Stimulated activated CD8-positive, alpha-beta memory T cell treated with anti-CD3 and anti-CD28 coated beads, Interleukin-12 subunit alpha, Interleukin-12 subunit beta, amount 100 ng/mL, for 1 hour (primary cell): ENCODE measurements at regions not wholly inside any gene's neighbourhood (a gene's known extent, or its start where the extent isn't known, plus 50 kb on each side); places are given as distances from the start of the nearest gene placed in this dataset.
"Not testable (repeated sequence)": the region's sequence is repeated elsewhere in the genome, so short reads cannot be mapped to it uniquely, and the experiment has no call there.

Experiments
- DNase-seq: peaks from one replicate; pipeline ENCODE4 v3.0.0-alpha.2; 2020; ENCODE audit warnings: low read depth

- no peak for DNase-seq
These were observed 97.9 kb upstream of the ZNF648 start for GRCh38 chr1:182159443-182159842.

- no peak for DNase-seq
These were observed 95.7 kb upstream of the ZNF648 start for GRCh38 chr1:182157187-182157586.

GRCh38 chr1:182154425-182154824 is 92.9 kb upstream of the ZNF648 start:
- DNase-seq: not testable (repeated sequence)

GRCh38 chr1:182149411-182149965 is 88.0 kb upstream of the ZNF648 start:
- no peak for DNase-seq

GRCh38 chr1:182147951-182148350 is 86.4 kb upstream of the ZNF648 start:
- no peak for DNase-seq

GRCh38 chr1:182147136-182147820 is 85.8 kb upstream of the ZNF648 start:
- DNase-seq: no peak

GRCh38 chr1:182146286-182146685 is 84.8 kb upstream of the ZNF648 start:
- DNase-seq: no peak

- no peak for DNase-seq
These were observed 83.9 kb upstream of the ZNF648 start for GRCh38 chr1:182145441-182145840.

- DNase-seq: no peak
These were observed 83.1 kb upstream of the ZNF648 start for GRCh38 chr1:182144646-182145030.

- no peak for DNase-seq
These were observed 82.5 kb upstream of the ZNF648 start for GRCh38 chr1:182143825-182144645.

GRCh38 chr1:182143154-182143657 is 81.7 kb upstream of the ZNF648 start:
- DNase-seq: peak; percentile 85

GRCh38 chr1:182142621-182143020 is 81.1 kb upstream of the ZNF648 start:
- DNase-seq: no peak

- no peak for DNase-seq
These were observed 79.5 kb upstream of the ZNF648 start for GRCh38 chr1:182141040-182141439.

- DNase-seq: no peak
These were observed 78.0 kb upstream of the ZNF648 start for GRCh38 chr1:182139496-182139895.

- DNase-seq: no peak
These were observed 76.0 kb upstream of the ZNF648 start for GRCh38 chr1:182137546-182137945.

GRCh38 chr1:182135946-182136345 is 74.4 kb upstream of the ZNF648 start:
- DNase-seq: no peak

GRCh38 chr1:182134257-182134656 is 72.7 kb upstream of the ZNF648 start:
- DNase-seq: no peak

GRCh38 chr1:182133181-182133580 is 71.7 kb upstream of the ZNF648 start:
- DNase-seq: no peak

GRCh38 chr1:182129398-182129797 is 67.9 kb upstream of the ZNF648 start:
- no peak for DNase-seq

- no peak for DNase-seq
These were observed 67.0 kb upstream of the ZNF648 start for GRCh38 chr1:182128502-182128901.

- DNase-seq: no peak
These were observed 66.1 kb upstream of the ZNF648 start for GRCh38 chr1:182127656-182128055.

GRCh38 chr1:182126272-182126800 is 64.8 kb upstream of the ZNF648 start:
- no peak for DNase-seq

- no peak for DNase-seq
These were observed 61.4 kb upstream of the ZNF648 start for GRCh38 chr1:182122913-182123260.
